GM19328 (cell line): ENCODE measurements at regions not wholly inside any gene's neighbourhood (a gene's known extent, or its start where the extent isn't known, plus 50 kb on each side); places are given as distances from the start of the nearest gene placed in this dataset.

Experiments
- ATAC-seq: cut with Tn5 transposase; IDR thresholded peaks from one replicate; pipeline ENCODE4 v1.9.1; 2021; ENCODE audit warnings: mild to moderate bottlenecking, moderate library complexity; ENCODE audit not compliant: unreplicated experiment

DNA sequence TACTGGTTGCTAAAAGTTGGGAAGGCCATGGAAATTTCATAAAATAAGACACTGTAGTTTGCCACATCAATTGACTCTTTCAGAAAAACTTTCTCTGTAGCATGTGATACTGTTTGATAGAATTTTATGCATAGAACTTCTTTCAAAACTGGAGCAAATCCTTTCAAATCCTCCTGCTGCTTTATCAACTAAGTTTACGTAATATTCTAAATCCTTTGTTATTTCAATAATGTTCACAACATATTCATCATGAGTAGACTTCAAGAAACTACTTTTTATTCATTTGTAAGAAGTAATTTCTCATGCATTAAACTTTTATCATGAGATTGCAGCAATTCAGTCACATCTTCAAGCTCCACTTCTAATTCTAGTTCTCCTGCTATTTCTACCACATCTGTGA is 199.3 kb downstream of the PCDH18 start:
- no peak for ATAC-seq

DNA sequence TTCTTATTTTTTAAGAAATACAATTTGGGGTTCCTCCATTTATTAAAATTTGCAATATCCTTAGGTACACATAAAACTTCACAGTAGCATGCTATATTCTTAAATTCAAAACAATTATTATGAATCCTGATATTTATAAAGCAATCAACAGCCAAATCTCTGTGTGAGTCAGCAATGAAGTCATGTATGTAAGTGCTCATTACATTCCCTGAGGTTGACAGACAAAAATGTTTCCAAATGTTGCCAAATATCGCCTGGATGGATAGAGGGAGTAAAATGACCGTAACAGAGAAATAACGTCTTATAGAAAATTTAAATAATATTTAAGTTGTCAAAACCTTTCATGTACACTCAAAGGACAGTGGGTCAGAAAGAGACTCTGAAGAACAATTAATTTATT is 220.0 kb downstream of the PCDH18 start:
- ATAC-seq = no peak

DNA sequence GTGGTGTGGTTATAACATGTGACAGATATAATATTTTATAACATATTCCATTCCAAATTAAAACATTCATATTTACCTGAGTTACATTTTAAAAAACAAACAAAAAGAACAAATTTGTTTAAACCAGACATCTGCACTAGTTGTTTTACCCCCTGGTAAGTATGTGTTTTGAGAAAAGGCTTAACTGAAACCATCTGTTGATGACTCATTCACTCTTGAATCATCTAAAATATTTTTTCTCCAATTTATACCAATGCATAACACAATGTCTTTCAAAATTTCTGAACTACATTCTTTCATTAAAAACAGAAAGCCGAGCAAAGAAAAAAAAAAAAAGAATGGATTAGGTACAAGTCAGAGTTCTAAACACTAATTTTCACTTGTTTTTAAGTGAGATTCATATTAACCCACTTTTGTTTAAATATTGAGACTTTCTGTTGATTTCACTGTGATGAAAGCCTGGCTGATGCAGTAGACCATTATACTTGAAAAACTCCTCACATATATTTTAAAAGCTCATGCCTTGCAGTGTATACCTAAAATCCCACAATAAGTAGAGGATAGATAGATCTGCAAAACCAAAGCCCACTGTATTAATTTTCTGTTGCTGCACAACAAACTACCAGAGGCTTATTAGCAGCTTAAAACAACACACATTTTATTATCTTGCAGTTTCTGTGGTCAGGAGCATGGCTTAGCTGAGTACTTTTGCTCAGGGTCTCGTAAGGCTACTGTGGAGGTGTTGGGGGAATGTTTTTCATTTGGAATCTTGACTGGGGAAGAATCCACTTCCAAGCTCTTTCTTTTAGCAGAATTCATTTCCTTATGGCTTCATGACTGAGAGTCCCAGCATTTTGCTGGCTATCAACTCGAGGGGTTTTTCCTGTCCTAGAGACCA is 221.5 kb downstream of the PCDH18 start:
- ATAC-seq = no peak

DNA sequence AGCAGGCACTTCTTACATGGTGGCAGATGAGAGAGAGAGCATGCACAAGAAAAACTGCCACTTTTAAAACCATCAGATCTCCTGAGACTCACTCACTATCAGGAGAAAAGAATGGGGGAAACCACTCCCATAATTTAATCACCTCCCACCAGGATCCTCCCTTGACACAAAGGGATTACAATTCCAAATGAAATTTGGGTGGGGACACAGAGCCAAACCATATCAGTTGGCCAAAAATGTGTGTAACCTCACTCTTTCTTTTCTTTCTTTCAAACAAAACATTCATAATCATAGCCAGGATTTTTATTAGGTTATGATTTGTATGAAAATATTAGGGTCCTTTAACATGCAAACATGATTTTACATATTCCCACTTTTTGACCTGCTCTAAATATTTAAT is 222.1 kb downstream of the PCDH18 start:
- ATAC-seq = no peak

DNA sequence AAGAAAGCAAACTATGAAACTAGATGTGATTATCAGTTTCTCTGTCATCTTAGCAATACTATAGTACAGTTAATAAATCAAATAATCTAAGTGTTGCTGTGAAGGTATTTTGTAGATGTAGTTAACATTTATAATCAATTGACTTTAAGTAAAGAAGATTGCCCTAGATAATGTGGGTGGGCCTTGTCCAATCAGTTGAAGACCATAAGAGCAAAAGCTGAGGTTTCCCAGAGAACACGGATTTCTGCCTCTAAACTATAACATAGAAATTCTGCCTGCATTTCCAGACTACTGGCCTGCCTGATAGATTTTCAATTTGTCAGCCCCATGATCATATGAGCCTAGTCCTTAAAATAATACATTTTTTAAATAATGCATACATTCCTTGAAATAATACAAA is 222.9 kb downstream of the PCDH18 start:
- ATAC-seq = no peak

DNA sequence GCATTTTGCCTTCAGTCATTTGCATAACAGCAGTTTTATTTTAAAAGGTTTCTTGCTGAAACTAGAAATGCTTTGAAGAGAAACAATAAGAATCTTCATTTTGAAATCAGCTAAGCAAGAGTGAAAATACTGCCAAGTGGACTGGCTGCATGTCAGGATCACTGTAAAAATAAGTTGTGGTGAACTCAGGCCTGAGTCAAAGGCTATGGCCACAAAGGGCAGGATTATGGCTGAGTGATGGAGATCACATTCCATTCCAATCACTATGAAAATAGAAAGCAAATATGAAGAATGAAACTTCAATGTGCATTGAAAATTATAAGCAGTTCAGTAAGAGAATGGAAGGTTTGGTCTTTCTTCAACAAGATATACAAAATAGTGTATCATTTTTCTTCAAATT is 224.5 kb downstream of the PCDH18 start:
- ATAC-seq = no peak

DNA sequence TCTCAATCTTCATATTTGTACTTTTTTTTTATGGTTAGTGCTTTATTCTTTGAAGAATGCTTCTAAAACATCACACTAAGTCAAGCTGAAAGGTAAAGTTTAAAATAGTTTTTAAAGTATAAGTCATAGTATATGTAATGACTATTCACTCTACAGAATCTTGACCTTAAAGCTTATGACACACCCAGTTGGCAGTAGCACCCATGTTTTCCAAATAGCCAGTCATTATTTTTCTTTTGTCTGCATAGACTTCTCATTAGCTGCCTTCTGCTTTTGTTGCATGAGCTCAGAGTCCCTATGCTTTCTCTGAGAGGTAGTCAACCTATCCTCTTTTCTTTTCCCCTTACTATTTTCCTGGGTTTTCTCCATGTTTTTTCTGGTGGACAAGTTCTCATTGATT is 231.5 kb downstream of the PCDH18 start:
- no peak for ATAC-seq

DNA sequence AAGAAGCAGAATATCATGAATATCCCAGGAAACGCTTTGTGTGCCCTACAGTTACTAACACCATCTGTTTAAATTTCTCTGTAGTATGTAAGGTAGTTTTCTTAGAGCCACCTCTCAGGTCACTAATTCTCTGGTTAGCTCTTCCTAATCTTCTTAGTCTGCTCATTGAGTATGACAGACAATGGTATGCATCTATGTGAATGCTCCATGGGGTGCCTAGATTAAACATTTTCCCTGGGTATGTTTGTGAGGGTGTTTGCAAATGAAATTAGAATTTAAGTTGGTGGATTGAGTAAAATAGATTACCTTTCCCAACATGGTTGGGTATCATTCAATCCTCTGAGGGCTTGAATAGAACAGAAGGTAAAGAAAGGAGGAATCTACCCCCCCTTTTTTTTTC is 233.0 kb downstream of the PCDH18 start:
- no peak for ATAC-seq

DNA sequence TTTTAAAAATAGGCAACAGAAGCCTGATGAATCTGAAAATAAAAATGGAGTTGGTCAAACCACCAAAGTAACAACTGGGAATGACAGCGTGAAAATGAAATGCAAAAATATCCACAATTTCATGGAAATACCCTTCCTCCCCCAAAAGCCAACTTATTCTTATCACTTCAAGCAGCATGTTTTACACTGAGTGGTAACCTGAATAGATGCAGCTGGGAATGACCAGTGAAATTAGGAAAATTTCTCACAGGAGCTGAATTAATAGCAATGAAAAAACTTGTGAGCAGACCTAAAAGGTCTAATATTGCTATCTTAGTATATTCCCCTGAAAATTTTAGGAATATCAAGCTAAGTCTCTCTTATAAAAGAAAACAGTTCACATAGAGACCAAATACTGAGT is 239.0 kb downstream of the PCDH18 start:
- ATAC-seq = no peak

DNA sequence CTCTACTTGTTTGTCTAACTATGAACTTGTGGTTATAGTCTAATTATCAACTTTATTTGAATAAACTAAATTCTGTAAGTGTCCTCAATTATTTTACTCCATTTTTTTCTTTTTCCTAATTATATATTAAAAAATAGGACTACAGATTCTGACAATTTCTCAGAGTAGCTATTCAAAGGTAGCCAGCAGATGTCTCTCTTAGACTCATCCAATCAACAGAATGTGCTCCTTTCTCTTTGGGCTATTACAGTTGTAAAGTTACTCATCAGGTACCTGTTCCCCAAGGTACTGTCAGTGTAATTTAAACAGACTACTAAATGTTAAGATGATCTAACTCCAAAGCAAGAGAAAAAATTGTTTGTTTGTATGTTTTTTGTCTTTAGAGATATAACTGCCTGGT is 248.6 kb downstream of the PCDH18 start:
- ATAC-seq = no peak

DNA sequence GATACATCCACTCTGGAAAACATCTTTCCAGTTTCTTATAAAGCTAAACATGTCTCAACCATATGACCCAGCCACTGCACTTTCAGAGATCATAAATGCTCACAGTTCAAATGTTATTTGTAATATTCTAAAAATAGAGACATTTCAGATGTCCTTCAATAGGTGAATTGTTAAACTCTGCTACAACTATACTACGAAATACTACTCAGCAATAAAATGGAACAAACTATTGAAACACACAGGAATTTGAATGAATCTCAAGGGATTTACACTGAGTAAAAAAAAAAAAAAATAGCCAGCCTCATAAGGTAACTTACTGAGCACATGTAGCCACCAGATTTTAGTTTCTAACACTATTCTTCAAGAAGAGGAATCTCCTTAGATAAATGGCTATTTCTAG is 253.9 kb downstream of the PCDH18 start:
- ATAC-seq = no peak

DNA sequence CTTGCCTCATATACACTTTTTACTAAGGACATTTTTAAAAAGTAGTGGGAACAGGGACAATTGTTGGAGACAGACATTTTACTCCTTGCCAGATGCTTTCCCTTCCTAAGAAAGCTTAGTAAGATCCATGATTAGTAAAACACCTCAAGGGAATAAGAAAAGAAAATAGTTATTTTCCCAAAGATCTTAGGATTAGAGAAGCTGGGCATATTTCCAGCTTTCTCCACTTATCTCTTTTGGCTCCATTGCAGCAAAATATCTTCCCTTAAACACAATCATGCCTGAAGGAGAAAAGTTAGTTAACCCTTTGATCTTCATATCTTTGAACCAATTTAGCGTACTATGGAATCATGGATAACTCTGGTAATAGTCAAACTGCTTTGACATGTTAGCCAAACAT is 257.9 kb downstream of the PCDH18 start:
- no peak for ATAC-seq

DNA sequence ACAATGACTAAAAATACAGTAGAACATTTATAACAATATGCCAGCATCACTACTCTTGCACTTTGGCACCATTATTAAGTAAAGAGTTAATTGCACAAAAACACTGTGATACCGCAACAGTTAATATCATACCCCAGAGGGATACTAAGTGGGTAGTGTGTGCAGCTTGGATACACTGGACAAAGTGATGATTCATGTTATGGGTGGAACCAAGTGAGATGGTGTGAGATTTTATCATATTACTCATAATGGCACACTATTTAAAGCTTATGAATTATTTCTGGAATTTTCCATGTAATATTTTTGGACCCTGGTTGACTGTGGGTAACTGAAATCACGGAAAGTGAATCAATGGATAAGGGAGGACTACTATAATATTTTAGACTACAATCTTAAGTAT is 265.3 kb downstream of the PCDH18 start:
- ATAC-seq = no peak

DNA sequence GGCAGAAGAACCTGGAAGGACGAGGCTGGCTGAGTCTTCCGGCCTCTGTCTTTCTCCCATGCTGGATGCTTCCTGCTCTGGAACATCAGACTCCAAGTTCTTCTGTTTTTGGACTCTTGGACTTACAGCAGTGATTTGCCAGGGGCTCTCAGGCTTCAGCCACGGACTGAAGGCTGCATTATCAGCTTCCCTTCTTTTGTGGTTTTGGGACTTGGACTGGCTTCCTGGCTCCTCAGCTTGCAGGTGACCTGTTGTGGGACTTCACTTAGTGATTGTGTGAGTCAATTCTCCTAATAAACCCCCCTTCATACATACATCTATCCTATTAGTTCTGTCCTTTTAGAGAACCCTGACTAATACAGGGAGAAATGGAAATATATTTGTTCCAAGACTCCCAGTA is 265.8 kb downstream of the PCDH18 start:
- ATAC-seq = no peak

DNA sequence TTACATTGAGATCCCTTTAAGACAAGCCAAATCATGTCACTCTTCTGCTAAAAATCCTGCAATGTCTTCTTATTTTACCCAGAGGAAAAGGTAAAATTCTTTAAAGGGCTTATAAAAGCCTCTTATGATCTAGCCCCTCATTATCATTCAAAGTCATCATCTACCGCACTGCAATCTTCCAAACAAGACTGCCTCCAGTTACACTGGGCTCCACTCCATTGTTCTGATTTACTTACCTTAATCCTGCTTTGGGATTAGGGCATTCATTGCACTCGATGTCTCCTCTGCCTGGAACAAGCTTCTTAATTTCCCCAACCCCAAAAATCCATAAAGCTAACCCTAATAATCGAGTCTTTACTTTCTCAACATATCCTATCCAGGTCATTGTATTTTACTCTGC is 269.1 kb downstream of the PCDH18 start:
- ATAC-seq = no peak

DNA sequence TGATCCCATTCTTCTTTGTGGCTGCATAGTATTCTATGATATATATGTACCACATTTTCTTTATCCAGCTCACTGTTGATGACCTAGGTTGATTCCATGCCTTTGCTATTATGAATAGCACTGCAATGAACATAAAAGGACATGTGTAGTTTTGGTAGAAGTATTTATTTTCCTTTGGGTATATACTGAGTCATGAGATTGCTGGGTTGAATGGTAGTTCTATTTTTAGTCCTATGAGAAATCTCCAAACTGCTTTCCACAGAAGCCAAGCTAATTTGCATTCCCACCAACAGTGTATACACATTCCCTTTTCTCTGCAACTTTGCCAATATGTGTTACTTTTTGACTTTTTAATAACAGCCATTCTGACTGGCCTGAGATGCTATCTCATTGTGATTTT is 278.3 kb downstream of the PCDH18 start:
- ATAC-seq = no peak

DNA sequence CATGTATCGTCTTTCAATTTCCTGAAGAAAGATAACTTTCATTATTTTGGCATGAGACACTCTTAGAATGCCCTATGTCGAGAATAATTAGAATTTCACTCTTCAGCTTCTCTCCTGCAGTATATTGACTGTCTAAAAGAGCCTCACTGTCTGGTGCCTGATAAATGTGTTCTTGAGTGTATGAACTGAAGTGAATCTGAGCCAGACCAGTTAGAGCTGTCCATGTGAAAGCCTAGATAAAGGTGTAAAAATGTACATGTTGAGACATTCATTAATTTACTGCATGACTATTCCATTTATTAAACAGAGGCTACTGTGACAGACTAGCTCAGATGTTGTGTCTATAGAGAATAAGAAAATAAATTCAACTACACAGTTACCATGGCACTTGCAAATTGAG is 283.2 kb downstream of the PCDH18 start:
- no peak for ATAC-seq

DNA sequence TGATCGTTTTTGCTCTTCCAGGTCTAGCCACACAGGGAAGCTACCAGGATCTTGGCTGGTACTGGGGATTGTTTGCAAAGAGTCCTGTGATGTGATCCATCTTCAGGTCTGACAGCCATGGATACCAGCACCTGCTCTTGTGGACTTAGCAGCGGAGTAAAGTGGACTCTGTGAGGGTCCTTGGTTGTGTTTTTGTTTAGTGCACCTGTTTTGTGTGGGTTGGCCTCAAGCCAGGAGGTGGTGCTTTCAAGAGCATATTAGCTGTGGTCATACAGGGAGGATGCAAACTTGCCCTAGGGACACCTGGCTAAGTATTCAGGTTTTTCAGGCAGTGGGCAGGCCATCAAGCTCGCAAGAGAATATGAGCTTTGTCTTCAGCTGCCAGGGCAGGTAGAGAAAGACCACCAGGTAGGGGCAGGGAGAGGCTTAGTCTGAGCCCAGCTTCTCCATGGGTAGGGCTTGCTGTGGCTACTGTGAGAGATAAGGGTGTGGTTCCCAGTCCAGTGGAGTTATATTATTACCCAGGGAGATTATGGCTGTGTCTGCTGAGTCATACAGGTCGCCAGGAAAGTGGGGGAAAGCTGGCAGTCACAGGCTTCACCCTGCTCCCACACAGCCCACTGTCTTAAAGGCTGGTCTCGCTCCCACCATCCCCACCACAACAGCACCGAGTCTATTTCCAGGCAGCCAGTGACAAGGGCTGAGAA is 293.7 kb downstream of the PCDH18 start:
- ATAC-seq = no peak

DNA sequence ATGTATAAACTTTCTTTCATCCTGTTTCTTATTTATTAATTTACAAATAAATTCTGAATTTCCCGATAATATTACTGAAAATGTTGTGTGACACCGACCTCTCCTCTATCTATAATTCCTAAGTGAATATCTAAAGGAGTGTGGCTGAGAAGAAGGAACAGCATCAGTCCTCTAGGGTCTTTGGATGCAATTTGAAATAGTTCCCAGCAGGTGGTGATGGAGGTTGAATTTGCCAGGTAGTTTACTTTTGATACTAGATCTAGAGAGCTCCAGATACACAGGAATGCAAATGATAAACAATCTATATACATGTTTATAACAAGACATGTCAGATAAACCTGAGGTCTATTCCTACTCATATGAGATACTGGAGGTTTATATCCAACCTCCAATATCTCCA is 305.4 kb downstream of the PCDH18 start:
- ATAC-seq = no peak

DNA sequence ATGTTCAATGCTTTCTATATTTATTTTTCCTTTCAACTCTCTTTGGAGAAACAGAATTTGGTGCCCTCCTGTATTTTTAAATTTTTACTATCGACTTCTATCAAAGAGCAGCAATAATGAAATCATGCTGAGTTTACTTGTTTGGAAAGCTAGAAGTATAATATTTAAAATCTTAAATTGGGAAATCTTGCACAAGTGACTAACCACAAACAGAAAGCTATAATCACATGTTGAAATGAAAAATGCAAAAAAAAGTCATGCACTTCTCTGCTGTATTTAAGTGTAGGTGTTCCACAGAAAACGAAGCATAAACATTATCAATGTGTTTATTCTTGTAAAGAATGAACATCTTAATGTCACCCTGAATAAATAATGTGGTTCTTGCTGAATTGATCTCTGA is 306.1 kb downstream of the PCDH18 start:
- no peak for ATAC-seq

DNA sequence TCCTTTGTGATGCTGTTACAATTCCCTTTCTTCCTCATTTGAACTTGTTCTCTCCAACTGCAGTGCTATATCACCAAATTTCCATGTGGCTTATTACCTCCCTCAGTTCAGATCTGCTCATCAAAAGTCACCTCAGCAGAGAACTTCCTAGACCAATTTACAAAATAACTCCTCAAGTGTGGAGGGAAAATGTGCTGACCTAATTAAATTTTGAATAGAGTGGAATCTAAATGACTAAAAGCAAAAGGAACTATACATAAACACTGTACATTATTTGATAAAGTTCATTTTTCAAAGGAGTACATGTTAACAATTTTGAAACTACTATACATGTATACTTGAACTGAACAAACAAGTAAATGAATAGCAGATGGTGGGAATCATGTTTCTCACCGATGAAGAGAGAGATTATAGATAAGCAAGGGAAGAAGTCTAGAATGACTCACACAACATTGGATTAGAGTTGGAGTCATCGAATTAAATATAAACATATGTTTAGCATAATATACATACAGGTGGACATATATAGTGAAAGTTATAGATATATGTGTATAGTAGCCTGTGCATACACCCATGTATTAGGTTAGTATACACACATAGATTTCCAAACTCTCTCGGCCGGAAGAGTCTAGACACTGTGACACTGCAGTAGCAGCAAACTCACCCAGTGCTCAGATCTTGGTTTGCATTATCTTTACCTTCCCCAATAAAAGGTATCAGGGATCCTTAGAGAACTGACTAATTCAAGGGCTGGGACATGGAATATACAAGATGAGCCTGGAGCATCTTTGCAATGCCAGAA is 318.7 kb downstream of the PCDH18 start:
- ATAC-seq = no peak

DNA sequence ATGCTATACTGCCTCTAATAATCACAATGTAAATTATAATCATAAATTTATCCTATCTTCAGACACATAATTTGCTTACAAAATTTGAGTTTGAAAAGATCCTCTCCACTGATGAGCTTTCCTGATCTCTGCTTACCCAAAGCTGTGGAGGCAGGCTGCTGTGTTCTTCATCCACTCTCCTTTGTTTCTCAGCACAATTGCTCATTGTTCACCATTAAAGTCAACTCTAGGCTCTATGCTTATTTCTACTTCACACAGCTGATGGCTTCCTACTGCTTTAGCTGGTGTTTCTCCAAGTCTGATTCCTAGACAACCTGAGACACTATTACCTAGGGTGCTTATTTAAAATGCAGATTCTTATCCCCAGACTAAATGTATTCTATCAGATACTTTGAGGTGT is 319.7 kb downstream of the PCDH18 start:
- ATAC-seq = no peak
